GM18502 (cell line): ENCODE measurements at regions not wholly inside any gene's neighbourhood (a gene's known extent, or its start where the extent isn't known, plus 50 kb on each side); places are given as distances from the start of the nearest gene placed in this dataset.
"Not testable (repeated sequence)": the region's sequence is repeated elsewhere in the genome, so short reads cannot be mapped to it uniquely, and the experiment has no call there.

Experiments
- ATAC-seq: cut with Tn5 transposase; IDR thresholded peaks from one replicate; pipeline ENCODE4 v1.9.1; 2021; ENCODE audit warnings: mild to moderate bottlenecking; ENCODE audit not compliant: unreplicated experiment, poor library complexity

- ATAC-seq, result no peak
Measured at GRCh38 chr14:106107703-106108102, 581.3 kb downstream of the TMEM121 start.

GRCh38 chr14:106109337-106109736, 583.0 kb downstream of the TMEM121 start:
- no peak for ATAC-seq

GRCh38 chr14:106115401-106115800, 589.0 kb downstream of the TMEM121 start:
- no peak for ATAC-seq

GRCh38 chr14:106116339-106116930, 590.1 kb downstream of the TMEM121 start:
- not testable (repeated sequence) for ATAC-seq

GRCh38 chr14:106120101-106120500, 593.7 kb downstream of the TMEM121 start:
- ATAC-seq, result no peak

- no peak for ATAC-seq
Measured at GRCh38 chr14:106129274-106129673, 602.9 kb downstream of the TMEM121 start.

- not testable (repeated sequence) for ATAC-seq
Measured at GRCh38 chr14:106129904-106130661, 603.7 kb downstream of the TMEM121 start.

GRCh38 chr14:106133126-106133525, 606.7 kb downstream of the TMEM121 start:
- not testable (repeated sequence) for ATAC-seq

- ATAC-seq, result no peak
Measured at GRCh38 chr14:106134886-106135285, 608.5 kb downstream of the TMEM121 start.

- no peak for ATAC-seq
Measured at GRCh38 chr14:106141242-106142220, 615.1 kb downstream of the TMEM121 start.

- not testable (repeated sequence) for ATAC-seq
Measured at GRCh38 chr14:106145731-106146130, 619.3 kb downstream of the TMEM121 start.

GRCh38 chr14:106153362-106153955, 627.1 kb downstream of the TMEM121 start:
- ATAC-seq, result not testable (repeated sequence)

- no peak for ATAC-seq
Measured at GRCh38 chr14:106163316-106163715, 636.9 kb downstream of the TMEM121 start.

- ATAC-seq, result not testable (repeated sequence)
Measured at GRCh38 chr14:106163812-106164211, 637.4 kb downstream of the TMEM121 start.

GRCh38 chr14:106166232-106166631, 639.8 kb downstream of the TMEM121 start:
- ATAC-seq, result no peak

GRCh38 chr14:106166650-106167204, 640.3 kb downstream of the TMEM121 start:
- ATAC-seq, result no peak

- not testable (repeated sequence) for ATAC-seq
Measured at GRCh38 chr14:106170163-106170658, 643.8 kb downstream of the TMEM121 start.

GRCh38 chr14:106174206-106174605, 647.8 kb downstream of the TMEM121 start:
- no peak for ATAC-seq

GRCh38 chr14:106177266-106178246, 651.2 kb downstream of the TMEM121 start:
- peak; percentile 81 for ATAC-seq
